ENCODE measurements at regions not wholly inside any gene's neighbourhood (a gene's known extent, or its start where the extent isn't known, plus 50 kb on each side); places are given as distances from the start of the nearest gene placed in this dataset.
"Not testable (repeated sequence)": the region's sequence is repeated elsewhere in the genome, so short reads cannot be mapped to it uniquely, and the experiment has no call there.

DNA sequence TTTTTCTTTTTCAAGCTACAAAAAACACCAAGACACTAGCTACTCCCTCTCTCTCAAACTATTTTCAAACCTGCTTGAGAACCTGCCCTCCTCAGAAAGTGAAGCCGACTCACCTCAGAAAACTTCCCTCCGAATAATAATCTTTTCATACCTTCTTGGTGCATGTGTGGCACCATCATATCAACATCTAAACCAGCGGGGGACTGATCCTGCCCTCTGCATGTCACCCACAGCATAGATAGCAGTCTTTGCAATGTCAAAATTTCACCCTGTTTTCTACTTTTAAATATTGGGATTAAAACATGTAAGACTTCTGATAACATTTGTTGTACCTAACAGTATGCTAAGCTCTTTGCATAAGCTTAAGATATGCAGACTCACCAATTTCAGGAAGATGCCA lies 1260.3 kb downstream of the PLA2G4A start:
- DNase-seq, result no peak

DNA sequence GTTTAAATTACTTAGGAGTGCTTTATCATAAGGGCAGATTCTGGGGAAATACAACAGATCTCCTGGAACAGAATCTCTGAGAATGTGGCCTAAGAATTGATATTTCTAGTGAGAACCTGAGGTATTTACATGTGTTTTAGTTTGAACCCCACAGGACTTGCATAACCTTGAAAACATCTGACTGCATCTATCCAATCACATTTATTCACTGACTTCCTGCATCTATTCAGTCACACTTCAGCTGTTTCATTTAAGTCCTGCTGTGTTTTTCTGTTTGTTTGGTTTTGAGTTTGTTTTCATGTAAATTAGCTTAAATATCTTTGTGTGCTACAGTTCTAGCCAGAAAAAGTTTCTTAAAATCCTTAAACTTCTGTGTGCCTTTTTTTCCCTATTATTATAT lies 1260.7 kb downstream of the PLA2G4A start:
- no peak for DNase-seq

DNA sequence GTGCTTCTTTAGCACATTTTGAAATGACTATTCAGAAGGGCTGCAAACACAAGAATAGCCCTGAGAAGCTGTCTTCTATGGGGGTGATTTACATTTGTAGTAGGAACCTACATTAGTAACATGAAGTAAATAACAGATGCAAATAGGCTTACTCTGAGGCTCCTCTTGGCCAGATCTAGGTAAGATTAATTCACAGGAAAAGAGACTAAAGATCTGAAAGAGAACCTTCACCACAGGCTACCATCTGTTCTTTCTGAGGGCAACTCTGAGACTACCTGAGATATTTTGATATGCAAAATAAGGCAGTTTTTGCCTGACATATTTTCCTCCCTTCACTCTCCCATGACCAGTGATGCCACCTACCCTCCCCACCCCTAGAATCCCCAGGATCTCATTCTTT lies 1267.8 kb downstream of the PLA2G4A start:
- peak in 1 of 2 experiments; percentile 52 for DNase-seq

DNA sequence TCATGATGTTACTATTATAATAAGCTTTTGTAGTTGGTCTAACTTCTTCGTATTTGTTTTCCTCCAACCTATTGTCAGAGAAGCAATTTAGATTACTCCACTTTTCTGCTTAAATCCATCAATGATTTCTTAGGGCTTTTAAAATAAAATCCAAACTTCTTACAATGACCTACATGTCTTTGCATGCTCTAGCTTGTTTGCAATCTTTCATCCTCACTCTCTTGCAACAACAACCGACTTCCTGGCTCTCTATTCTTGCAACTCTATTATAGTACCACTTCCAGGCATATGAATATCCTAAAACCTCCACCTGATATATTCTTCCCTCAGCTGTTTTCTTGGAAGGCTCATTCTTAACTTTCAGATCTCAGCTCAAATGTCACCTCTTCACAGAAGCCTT lies 1288.7 kb downstream of the PLA2G4A start:
- DNase-seq, result no peak

DNA sequence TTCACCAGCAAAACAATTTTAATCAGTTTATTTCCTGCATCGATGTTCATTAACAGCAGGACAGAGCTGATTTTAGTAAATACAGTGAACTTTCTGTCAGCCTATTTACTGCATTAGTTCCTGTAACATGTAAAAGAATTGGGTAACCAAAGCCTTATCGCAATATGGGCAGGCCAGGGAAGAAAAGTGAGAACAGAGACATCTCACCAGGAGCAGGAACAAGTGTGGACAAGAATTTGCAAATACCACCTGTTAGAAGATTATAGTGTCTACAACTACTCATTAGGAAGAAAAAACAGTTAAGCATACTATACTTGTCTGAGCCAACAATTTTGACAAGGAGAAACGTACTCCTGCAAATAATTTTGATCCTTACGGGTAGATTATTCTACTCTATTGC lies 1293.9 kb downstream of the PLA2G4A start:
- no peak for DNase-seq

DNA sequence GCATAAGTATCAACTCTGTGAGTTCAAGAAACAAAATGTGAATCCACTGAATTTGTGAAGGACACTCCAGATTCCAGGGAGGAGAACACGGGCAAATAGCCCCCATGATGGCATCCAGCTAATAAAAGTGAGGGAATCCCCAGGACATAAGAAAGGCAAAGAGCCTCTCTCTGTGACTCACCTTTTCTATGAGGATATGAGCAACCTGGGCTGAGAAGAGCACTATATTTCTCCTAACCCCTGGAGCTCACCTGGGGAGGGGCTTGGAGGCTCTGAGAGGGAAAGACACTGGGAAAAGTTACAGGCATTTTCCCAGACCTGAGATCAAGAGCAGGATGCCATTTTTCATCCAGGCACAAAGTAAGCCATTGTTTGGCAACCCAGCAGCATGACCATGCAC lies 1298.8 kb downstream of the PLA2G4A start:
- no peak for DNase-seq

DNA sequence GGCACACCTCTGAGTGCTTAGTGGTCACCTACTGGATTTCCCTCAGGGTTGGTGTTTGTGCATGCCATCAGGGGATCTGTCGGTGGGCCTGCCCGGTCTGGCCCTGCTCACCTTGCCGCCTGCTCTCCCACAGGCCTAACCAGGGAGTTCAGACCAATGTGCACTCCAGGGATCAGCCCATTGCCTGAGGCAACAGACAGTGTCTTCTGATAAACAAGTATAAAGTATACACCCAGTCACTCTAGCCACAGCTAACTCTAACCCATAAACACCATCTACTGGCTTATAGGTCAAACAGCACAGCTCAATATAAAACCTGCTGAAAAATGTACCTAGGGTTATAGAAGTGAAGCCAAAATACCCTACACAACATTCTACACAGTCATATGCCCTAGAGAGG lies 1300.0 kb downstream of the PLA2G4A start:
- no peak for DNase-seq

DNA sequence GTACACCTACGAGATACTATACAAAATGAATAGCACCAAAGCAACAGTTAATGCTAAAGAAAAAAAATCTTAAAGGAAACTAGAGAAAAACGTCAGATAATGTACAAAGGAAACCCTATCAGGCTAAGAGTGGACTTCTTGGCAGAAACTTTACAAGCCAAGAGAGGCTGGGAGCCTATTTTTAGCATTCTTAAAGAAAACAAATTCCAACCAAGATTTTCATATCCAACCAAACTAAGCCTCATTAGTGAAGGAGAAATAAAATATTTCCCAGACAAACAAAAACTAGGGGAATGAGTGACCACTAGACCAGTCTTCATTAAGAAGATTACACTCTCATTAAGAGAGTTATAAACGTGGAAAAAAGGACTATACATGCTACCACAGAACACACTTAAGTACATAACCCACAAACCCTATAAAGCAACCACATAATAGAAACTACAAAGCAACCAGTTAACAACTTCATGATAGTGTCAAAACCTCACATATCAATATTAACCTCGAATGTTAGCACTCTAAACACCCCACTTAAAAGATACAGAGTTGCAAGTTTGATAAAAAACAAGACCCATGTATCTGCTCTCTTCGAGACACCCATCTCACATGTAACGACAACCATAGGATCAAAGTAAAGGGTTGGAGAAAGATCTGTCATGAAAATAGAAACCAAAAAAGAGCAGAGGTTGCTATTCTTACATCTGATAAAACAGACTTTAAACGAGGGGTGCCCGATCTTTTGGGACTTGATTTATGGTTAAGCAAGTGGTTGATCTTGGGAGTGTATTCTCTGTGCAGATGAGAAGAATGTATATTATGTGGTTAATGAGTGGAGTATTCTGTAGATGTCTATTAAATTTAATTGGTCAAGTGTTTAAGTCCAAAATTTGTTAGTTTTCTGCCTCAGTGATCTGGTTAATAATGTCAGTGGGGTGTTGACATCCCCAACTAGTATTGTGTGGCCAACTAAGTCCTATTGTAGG lies 1301.4 kb downstream of the PLA2G4A start:
- DNase-seq, result no peak

DNA sequence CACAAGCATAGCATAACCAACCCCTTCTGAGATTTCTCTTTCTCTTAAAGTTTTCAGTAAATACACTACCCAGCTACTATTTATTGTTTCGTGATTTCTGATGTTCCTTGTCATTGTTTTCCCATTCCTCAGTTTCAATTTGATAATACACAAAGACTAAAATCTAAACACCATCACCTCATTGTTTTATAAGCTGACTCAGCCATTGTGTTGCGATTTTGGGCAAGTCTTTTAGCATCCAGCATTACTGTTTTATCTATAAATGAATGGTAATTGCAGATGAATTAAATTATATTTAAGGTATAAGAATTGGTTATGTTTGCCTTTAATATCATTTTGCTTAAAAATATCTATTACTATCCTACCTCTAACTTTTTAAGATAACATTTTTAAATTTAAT lies 1308.5 kb downstream of the PLA2G4A start:
- DNase-seq, result no peak

DNA sequence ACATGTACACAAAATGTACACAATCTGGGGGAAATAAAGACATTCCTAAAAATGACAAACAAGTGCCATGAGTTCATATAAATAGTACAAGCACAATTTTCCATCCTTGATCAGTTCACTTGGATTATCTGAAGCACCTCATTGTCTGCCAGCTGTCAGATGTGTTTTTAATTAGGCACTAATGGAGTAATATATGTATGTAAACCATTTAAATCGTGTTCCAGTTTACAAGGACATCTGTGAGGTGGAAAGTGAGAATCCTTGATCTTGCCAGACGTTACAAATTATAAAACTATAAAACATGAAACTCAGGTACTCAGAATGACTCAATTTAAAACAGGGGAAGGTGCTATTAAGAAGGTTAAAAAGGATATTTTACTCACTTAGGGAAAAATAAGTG lies 1312.2 kb downstream of the PLA2G4A start:
- DNase-seq, result peak; percentile 85 to 94

DNA sequence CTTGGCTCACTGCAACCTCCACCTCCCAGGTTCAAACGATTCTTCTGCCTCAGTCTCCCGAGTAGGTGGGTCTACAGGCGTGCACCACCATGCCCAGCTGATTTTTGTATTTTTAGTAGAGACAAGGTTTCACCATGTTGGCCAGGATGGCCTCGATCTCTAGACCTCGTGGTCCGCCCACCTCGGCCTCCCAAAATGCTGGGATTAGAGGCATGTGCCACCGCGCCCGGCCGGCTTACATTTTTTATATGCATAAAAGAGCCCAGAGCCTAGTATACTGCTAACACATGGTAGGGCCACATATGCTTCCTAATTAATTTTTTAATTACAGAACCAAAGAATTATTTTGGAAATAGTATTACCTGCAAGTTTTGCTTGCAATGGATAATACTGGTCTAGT lies 1325.4 kb downstream of the PLA2G4A start:
- DNase-seq, result no peak

DNA sequence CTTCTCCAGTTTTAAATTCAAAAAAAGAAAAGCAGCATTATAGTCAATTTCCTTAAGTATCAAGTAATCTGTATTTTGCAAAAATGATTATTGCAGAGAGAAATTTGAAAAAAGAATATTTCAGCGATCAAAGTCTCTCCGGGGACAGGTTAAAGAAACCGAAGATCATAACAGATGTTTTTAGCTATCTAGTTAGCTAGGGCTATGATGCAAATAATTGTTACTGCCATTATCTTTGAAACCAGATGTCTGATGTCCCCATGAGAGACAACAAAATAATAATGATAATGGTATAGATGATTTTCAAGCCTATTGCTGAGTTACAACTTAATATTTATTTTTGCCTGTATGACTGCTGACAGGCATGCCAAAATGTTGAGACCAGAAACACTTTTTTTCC lies 1326.0 kb downstream of the PLA2G4A start:
- DNase-seq, result peak in 1 of 2 experiments; percentile 49

DNA sequence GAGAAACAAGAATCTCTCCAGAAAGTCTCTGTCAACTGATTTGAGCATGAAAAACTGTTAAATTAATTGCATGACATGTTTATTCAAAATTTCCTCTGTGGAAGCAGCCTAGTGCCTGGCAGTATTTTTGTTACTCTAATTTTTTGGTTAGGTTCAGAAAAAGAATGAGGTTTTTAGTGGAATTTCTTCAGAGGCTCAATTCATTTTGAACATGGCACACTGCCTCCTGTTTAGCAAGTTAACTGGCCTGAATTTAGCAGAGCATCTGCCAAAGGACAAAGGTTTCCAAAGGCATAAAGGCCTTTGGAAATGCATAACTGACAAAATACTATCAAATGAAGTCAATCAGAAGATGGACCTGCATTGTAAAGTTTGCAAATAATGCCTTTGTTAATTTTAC lies 1326.5 kb downstream of the PLA2G4A start:
- no peak for DNase-seq

DNA sequence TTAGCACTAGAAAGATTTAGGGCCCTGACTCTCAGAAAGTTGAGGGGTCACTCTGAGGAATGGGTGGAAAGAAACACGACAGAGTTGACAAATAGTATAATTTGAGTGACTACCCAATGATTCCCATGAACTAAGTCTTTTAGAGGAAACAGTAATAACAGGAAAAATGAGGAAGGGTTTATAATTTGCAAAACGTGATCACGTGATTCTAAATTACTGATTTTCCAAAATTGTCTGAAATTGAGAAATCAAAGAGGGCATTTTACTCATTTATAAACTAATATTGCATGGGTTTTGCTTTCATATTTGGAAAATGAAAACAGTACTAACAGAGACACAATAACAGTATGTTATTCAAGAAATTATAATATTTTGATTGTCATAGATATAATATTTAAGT lies 1335.7 kb downstream of the PLA2G4A start:
- DNase-seq, result no peak

DNA sequence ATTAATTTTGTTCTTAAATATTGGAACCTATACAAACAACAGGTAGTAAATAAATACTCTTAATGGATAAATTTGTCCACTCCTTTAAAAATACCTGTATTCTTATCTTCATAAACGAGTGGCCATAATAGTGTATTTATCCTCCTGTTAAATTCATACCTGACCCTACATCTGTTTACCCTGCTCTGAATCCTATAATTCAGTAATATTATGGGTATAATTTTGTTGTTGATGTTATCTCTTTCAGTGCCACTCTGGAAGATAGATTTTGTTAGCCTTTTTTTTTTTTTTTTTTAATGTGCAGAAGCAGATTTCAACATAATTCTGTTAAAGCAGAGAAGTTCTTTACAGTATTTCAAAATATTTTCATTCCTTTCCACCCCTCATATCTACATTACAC lies 1337.9 kb downstream of the PLA2G4A start:
- DNase-seq, result no peak

DNA sequence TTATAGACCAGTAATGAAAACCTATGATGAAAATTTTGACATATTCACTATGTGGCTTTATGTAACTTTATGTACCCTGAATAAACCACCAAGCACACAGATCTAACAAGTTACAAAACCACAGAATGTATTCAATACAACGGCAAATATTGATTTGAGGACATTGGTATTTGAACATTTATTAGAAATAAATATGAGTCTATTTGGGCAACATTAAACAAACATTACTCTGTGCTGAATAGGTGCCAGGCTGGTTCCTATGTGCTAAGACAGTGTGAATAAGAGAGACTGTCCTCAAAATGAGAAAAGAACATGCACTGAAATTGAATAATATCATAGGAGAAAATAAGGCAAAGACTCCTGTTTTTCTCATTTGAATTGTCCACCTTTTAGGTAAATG lies 1341.2 kb downstream of the PLA2G4A start:
- no peak for DNase-seq

DNA sequence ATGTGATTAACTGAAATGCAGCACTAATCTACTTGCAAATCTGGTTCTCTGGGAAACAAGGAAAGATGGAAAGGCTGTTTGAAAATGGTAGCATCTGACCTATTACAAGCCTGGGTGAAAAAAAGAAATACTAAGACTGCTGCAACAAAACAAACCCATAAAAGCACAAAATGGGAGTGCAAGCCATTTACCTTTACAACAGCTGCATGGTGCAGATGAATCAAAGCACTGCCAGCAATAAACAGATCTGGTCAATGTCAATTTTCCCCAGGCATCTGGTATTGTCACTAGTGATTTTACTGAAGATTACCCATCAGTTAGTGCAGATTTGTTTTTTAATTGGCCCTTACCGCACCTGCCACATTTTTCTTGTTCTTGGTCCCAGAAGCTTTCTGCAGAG lies 1341.7 kb downstream of the PLA2G4A start:
- peak; percentile 68 to 94 for DNase-seq

DNA sequence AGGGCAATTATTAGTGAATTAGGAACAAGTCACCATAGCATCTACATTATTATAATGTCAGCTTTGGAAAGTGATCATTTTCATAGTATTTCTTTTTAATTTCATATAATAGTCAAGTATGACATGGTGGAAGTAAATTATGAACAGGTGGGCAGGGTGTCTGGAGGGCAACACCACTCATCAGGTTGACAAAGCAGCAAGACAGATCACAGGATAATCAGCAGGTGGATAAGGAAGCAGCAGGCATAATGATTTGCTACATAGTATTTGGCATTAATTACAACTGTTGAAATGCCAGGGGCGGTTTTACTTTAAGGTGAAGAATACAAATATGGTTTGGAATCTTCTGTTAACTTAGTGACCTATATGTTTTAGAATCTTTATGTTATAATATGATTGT lies 1342.2 kb downstream of the PLA2G4A start:
- DNase-seq, result peak; percentile 52 to 73

DNA sequence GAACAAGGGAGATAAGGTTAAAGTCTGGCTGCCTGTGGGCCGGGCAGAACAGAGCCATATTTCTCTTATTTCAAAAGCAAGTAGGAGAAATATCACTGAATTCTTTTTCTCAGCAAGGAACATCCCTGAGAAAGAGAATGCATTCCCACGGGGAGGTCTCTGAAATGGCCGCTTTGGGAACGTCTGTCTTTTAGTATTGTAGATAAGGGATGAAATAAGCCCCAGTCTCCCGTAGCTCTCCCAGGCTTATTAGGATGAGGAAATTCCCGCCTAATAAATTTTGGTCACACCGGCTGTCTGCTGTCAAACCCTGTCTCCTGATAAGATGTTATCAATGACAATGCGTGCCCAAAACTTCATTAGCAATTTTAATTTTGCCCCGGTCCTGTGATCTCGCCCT lies 1353.3 kb downstream of the PLA2G4A start:
- not testable (repeated sequence) for DNase-seq

DNA sequence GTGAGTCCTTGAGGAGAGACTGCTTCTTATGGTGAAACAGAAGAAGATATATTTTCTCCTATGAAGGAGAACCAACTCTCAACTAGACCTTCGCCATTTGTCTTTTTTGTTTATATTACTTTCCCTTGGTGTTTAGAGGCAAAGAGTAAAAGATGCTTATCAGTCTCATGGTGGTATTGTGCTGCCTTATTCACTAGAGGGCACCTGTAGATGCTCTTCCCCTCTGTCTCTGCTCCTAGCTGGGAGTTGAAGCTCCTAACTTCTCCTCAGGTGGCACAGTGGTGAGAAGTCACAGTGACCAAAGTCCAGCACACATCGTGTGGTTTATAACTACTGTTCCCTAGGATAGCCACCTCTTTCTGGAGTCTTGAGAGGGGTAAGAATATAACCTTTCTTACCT lies 1359.6 kb downstream of the PLA2G4A start:
- no peak for DNase-seq

DNA sequence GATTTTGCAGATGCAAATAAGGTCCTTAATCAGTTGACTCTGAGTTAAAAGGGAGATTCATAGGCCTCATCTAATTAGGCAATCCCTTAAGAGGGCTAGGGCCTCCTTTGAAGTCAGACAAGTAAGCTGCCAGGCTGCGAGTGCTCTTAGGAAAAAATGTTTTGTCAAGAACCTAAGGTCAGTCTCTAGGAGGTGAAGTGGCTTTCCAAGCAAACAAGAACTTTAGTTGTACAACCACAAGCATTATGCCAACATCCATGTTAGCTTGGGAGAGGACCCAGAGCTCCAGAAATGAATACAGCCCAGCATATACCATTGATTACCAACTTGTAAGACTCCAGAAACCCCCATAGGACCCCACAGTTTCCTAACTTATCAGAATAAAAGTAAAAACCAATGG lies 1366.2 kb downstream of the PLA2G4A start:
- DNase-seq, result peak in 1 of 2 experiments; percentile 65

DNA sequence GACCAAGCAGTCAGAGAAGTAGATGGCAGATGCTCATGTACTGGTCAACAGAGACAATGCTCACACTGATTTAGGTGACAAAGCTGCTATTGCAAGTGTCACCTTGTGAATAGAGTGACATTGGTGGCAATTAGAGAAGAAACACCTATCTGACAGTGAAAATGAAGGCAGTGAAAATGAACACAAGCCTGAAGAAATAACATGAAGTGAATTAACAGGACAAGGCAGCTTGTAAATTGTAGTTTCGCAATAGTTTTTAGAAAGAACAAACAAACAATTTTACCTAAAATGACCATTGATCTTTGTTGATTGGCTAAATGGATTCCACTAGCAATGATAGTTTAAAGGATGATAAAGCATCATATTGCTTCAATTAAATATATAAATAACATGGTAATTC lies 1389.5 kb downstream of the PLA2G4A start:
- no peak for DNase-seq

DNA sequence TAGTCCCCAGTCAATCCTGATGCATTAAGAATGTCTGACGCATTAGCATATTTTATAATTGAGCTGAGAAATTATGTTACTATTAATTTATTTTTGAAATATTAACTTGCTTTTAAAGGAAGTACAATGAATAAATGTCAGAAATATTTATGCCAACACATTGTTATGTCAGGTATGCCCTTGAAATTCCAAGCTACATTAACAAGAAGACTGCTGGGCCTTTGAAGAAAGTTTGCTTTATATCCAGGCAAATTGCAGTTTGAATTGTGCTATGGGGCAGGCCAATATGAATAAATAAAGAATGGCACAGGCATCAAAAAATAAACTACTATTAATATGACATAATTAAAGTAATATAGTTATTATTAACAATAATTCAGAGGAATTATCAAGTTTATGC lies 1391.3 kb downstream of the PLA2G4A start:
- DNase-seq, result no peak

DNA sequence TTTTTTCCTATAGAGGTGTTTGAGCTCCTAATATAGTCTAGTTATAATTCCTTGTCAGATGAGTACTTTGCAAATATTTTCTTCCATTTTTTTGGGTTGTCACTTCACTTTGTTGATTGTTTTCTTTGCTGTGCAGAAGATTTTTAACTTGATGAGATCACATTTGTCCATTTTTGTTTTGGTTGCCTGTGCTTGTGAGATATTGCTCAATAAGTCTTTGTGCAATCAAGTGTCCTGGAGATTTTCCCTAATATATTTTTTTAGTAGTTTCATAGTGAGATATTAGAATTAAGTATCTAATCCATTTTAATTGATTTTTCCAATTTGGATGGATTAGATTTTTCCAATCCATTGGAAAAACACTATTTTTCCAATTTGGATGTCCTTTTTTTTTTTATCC lies 1395.5 kb downstream of the PLA2G4A start:
- no peak for DNase-seq

DNA sequence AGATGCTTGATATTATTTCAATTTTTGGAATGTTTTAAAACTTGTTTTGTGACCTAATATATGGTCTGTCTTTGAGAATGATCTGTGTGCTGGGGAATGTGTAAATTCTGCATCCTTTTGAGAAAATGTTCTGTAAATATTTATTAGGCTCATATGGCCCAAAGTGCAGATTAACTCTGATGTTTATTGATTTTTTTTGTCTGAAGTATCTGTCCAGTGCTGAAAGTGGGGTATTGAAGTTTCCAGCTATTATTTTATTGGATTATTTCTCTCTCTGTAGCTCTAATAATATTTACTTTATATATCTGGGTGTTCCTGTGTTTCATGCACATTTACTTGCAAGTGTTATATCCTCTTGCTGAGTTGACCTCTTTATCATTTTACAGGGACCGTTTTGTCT lies 1397.2 kb downstream of the PLA2G4A start:
- DNase-seq, result no peak
